GM21423 (cell line): ENCODE measurements at regions not wholly inside any gene's neighbourhood (a gene's known extent, or its start where the extent isn't known, plus 50 kb on each side); places are given as distances from the start of the nearest gene placed in this dataset.
"Not testable (repeated sequence)": the region's sequence is repeated elsewhere in the genome, so short reads cannot be mapped to it uniquely, and the experiment has no call there.

ENCODE experiments used
- ATAC-seq: cut with Tn5 transposase; IDR thresholded peaks from one replicate; pipeline ENCODE4 v1.9.1; 2021; ENCODE audit warnings: mild to moderate bottlenecking, moderate library complexity; ENCODE audit not compliant: unreplicated experiment

GRCh38 chrX:10944136-10944885, 166.8 kb upstream of the HCCS start:
- ATAC-seq: no peak

GRCh38 chrX:10945498-10945897, 165.6 kb upstream of the HCCS start:
- no peak for ATAC-seq

- ATAC-seq: no peak
These were observed 161.6 kb upstream of the HCCS start for GRCh38 chrX:10949541-10949940.

DNA sequence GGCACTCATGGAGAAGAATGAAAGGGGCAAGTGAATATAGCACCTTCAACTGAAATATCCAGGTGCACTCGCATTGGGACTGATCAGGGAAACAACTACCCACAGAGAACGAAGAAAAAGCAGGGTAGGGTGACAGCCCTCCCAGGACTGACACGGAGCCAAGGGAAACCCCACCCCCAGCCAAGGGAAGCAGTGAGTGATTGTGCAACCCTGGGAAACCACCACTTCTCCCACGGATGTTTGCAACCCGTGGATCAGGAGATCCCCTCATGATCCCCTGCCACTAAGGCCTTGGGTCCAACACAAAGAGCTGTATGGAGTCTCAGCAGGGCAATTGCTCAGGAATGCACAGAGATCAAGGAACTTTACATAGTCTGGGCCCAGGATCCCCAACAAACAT, 158.5 kb upstream of the HCCS start:
- ATAC-seq: no peak

DNA sequence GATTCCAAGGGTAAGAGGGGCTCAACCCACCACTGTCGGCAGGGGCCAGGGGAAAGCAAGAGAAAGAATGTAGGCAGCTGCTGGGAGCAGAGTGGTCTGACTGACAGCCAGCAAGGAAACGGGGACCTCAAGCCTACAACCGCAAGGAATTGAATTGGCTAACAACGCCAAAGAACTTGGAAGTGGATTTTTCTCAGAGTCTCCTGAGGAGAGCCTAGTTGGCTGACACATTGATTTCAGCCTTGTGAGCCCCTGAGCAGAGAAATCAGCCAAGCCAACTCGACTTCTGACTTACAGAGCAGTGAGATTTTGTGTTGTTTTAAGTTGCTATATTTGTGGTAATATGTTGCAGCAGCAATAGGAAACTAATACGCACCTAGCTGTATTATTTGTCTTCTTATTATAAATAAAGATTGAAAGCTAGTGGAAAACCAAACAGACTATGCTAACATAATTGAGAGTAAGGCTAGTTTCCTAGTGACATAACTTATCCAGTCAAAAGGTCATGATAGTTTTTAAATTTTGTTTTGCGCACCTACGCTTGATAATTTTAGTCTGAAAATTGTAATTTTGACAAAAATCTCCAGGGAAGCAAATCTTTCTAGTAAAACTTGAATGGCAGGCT, 145.8 kb upstream of the HCCS start:
- ATAC-seq: no peak

DNA sequence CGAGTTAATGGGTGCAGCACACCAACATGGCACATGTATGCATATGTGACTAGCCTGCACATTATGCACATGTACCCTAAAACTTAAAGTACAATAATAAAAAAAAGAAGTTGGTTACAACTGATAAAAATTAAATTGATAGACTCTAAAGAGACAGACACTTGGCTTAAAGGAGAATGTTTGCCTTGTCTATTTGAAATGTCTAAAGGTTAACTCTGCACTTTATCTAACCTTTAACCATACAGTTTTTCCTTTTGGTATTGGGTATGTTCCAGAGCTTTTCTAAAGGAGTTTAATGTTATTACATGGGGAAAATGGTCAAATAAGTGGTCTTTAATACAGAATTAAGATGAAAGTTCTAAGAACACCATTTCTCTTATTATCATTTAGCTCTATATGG, 145.1 kb upstream of the HCCS start:
- no peak for ATAC-seq

DNA sequence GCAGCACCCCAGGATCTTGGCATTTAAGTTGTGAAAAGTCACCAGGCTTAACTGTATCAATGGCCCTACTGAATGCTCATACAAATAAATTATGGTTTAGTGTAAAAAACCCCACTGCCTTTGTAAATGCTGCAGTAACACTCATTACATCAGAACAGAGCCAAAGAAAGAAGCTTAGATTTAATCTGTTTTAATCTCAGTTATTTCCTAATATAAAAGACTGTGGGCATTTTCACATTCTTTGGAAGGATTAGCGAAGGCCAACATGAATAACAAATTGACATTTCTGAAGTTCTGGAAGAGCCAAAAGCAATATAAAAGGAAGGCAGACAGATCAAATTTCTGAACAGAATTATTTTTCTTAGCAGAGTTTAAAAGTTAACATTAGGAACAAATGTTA, 140.0 kb upstream of the HCCS start:
- no peak for ATAC-seq

GRCh38 chrX:10971759-10972158, 139.4 kb upstream of the HCCS start:
- no peak for ATAC-seq

DNA sequence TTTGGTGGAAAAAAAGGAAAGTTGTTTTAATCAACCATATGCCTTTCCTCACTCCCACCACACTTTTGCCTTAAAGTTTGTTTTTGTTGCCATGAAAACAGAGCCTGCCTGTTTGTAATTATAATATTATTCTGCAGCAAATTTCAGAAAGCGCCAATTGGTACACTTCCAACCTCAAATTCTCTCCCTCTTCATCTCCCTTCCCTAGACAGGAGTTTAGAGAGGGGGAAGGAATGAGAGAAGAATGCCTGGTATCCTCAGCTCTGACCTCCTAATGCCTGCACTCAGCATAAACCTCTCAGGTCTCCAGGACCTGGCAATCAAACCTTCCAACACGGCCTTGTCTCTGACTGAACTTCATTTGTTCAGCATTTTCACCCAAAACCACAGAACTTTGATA, 138.4 kb upstream of the HCCS start:
- ATAC-seq: no peak

DNA sequence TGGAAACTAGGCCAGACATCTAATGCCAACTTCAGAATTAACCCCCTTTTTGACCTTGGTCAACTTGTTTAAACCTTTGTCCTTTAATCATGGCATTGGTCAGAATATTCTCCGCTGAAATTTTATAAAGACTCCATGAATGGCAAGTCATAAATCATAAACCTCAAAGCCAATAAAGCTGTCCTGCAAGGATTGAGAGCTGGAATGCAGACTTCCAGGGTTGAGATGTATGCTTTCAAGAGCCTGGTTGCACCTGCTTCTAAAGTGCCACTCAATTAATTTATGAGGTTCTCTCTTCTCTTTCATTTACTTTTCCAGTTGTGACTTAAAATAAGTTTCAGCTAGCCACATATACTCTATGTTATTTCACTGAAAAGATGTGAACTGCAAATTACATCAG, 136.2 kb upstream of the HCCS start:
- ATAC-seq: no peak

DNA sequence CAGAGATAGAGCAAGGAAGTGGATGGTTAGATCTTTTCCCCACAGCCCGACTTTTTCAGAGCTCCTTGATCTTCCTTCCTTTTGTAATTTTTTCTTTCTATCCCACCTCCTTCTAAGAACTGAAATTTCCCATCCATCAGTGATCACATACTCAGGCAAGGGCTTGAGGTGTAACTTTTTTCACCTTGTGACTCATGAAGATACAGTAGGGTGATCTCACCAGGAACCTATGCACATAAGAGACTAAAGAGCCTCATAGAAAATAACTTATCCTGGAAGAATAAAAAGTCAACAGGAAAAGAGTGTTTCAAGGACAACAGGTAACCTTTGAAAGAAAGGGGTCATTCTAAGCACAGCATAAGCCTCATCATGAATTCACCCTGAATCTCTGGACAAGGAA, 131.2 kb upstream of the HCCS start:
- ATAC-seq: no peak

- no peak for ATAC-seq
These were observed 129.6 kb upstream of the HCCS start for GRCh38 chrX:10981506-10981905.

GRCh38 chrX:10983526-10983925, 127.6 kb upstream of the HCCS start:
- ATAC-seq: no peak

- no peak for ATAC-seq
These were observed 126.9 kb upstream of the HCCS start for GRCh38 chrX:10984213-10984612.

DNA sequence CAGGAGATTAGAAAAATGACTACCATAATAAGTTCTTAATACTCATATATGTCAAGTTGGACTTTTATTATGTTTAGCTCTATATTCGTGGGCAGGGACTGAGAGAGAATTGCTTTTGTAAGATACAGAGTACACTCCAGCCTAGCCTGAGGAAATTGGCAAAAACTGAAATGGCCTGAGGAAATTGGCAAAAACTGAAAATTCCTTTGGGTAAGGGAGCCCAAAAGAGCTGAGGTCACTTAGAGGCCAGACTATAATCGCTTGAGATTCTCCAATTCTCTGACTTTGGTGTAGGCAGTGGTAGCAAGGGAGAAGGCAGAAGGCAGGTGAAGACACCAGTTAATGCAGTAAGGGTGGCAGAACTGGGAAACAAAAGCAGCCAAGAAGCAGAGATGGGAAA, 124.5 kb upstream of the HCCS start:
- no peak for ATAC-seq

DNA sequence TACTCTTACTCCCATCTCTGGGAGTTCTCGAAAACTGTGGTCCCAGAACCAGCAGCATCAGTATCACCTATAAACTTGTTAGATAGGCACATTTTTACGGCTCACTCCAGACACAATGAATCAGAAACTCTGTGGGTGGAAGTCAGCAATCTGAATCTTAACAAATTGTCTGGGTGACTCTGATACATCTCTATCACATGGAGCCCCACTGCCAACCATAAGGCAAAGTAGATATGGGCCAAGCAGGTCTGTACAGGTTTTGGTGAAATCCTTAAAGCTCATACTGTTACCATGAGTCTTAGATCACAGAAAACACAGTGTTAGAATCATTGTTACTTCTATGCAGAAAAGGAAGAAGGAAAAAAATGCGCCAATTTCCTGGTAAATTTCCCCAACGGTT, 122.5 kb upstream of the HCCS start:
- ATAC-seq: no peak

GRCh38 chrX:10989386-10989785, 121.7 kb upstream of the HCCS start:
- ATAC-seq: no peak

- ATAC-seq: no peak
These were observed 120.7 kb upstream of the HCCS start for GRCh38 chrX:10990418-10990817.

GRCh38 chrX:10990976-10991375, 120.2 kb upstream of the HCCS start:
- ATAC-seq: no peak

DNA sequence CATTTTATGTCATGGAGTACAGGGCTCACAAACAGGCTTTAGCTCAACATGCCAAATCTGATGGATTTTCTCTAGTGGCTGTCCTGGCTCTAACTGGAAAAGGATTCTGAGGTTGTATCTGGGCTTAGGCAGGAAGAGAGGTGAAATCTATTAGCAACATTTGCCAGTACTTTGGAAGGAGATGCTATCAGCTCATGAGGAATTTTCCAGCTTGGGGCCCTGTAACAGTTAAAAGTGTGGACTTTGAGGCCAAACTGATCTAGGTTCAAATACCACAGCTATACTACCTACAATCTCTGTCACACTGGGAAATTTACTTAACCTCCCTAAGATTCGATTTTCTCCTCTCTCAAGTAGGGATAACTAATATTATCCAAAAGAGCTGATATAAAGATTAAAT, 119.0 kb upstream of the HCCS start:
- ATAC-seq: no peak

- not testable (repeated sequence) for ATAC-seq
These were observed 104.1 kb upstream of the HCCS start for GRCh38 chrX:11007076-11007475.

GRCh38 chrX:11010476-11010875, 100.7 kb upstream of the HCCS start:
- no peak for ATAC-seq

- ATAC-seq: no peak
These were observed 94.4 kb upstream of the HCCS start for GRCh38 chrX:11016728-11017127.
